ENCODE measurements at regions not wholly inside any gene's neighbourhood (a gene's known extent, or its start where the extent isn't known, plus 50 kb on each side); places are given as distances from the start of the nearest gene placed in this dataset.

- no peak for DNase-seq
- Histone ChIP-seq H3K4me1 (ENCODE audit: insufficient read depth) (no peaks in the 10 kb centered on the region), H3K4me3 (no peak overlapping the region), H3K27ac (no peak overlapping the region), H3K9me3 (no peaks in the 10 kb centered on the region), H3K36me3 (no peaks in the 10 kb centered on the region), H3K27me3 (no peaks in the 10 kb centered on the region)
- 20 to 36% (median 30%) methylated on average over 7 of the region's 7 CpGs for WGBS, 3 donors
- TF ChIP-seq CTCF (IDR thresholded peaks at IDR 0.05) (no peak), EP300 (IDR thresholded peaks at IDR 0.05) (no peak), POLR2A (IDR thresholded peaks at IDR 0.05) (no peak)
- intact Hi-C loops (cut with DNase I), result no loop called here
Observed at GRCh38 chr17:33475594-33475993, 182.5 kb upstream of the ASIC2 start.

GRCh38 chr17:33481652-33482051 is 188.6 kb upstream of the ASIC2 start:
- TF ChIP-seq CTCF (IDR thresholded peaks at IDR 0.05) (no peak), POLR2A (IDR thresholded peaks at IDR 0.05) (no peak), EP300 (IDR thresholded peaks at IDR 0.05) (no peak)
- Histone ChIP-seq H3K4me1 (ENCODE audit: insufficient read depth) (no peaks in the 10 kb centered on the region), H3K36me3 (no peaks in the 10 kb centered on the region), H3K27me3 (no peaks in the 10 kb centered on the region), H3K27ac (no peak overlapping the region), H3K4me3 (no peak overlapping the region), H3K9me3 (no peaks in the 10 kb centered on the region)
- DNase-seq, result no peak
- intact Hi-C loops (cut with DNase I), result no loop called here
- WGBS, 3 donors, result 48 to 69% (median 51%) methylated on average over 4 of the region's 4 CpGs

GRCh38 chr17:33482636-33483035 is 189.5 kb upstream of the ASIC2 start:
- intact Hi-C loops (cut with DNase I), result no loop called here
- no peak for DNase-seq
- Histone ChIP-seq H3K36me3 (no peaks in the 10 kb centered on the region), H3K27me3 (no peaks in the 10 kb centered on the region), H3K27ac (no peak overlapping the region), H3K4me3 (no peak overlapping the region), H3K4me1 (ENCODE audit: insufficient read depth) (no peaks in the 10 kb centered on the region), H3K9me3 (no peaks in the 10 kb centered on the region)
- TF ChIP-seq EP300 (IDR thresholded peaks at IDR 0.05), result no peak
- no peak for TF ChIP-seq POLR2A (IDR thresholded peaks at IDR 0.05)
- TF ChIP-seq CTCF (IDR thresholded peaks at IDR 0.05), result no peak
- 79 to 90% (median 82%) methylated on average over 4 of the region's 4 CpGs for WGBS, 3 donors

GRCh38 chr17:33484559-33484958 is 191.5 kb upstream of the ASIC2 start:
- Histone ChIP-seq H3K27ac (no peak overlapping the region), H3K27me3 (no peaks in the 10 kb centered on the region), H3K4me1 (ENCODE audit: insufficient read depth) (no peaks in the 10 kb centered on the region), H3K9me3 (no peaks in the 10 kb centered on the region), H3K4me3 (no peak overlapping the region), H3K36me3 (no peaks in the 10 kb centered on the region)
- TF ChIP-seq EP300 (IDR thresholded peaks at IDR 0.05), result no peak
- TF ChIP-seq CTCF (IDR thresholded peaks at IDR 0.05), result no peak
- no peak for TF ChIP-seq POLR2A (IDR thresholded peaks at IDR 0.05)
- WGBS, 3 donors, result 79 to 84% (median 83%) methylated on average over 2 of the region's 2 CpGs
- intact Hi-C loops (cut with DNase I), result no loop called here
- no peak for DNase-seq
